Bronchial epithelial cell (primary cell): ENCODE measurements at regions not wholly inside any gene's neighbourhood (a gene's known extent, or its start where the extent isn't known, plus 50 kb on each side); places are given as distances from the start of the nearest gene placed in this dataset.
A peak's percentile ranks its signal among the peaks of the same experiment; 100 is the strongest.

Experiments used
- DNase-seq: peaks from one replicate; pipeline ENCODE4 v3.0.0-alpha.2; 2010; ENCODE audit warnings: low read depth
- FAIRE-seq: peaks from 2 replicates; lab custom pipeline; 2011; peaks lifted over from hg19 to GRCh38; lab: Jason Lieb, UNC
- H3K27me3 ChIP-seq: 2 replicates; pipeline ENCODE4 v1.5.1; 2011; ENCODE audit warnings: low read length; ENCODE audit not compliant: control insufficient read depth, insufficient read depth
- H3K36me3 ChIP-seq: 2 replicates; pipeline ENCODE4 v1.5.1; 2011; ENCODE audit warnings: low read length; ENCODE audit not compliant: control insufficient read depth, insufficient read depth
- H3K4me3 ChIP-seq: 2 replicates; pipeline ENCODE4 v1.5.1; 2011; ENCODE audit warnings: mild to moderate bottlenecking, low read depth, low read length, control low read depth
- CTCF ChIP-seq: IDR thresholded peaks from 2 replicates; pipeline ENCODE4 v1.5.1; 2011; ENCODE audit warnings: mild to moderate bottlenecking, moderate library complexity, low read length, control low read depth, inconsistent platforms; ENCODE audit not compliant: insufficient read depth, severe bottlenecking

GRCh38 chr3:63056932-63057331 lies 181.7 kb upstream of the CADPS start:
- FAIRE-seq (no peak), DNase-seq (no peak)
- no peaks in the 10 kb centered on the region for H3K27me3 ChIP-seq
- no peak for TF ChIP-seq CTCF
- no peaks in the 10 kb centered on the region for H3K36me3 ChIP-seq
- no peak overlapping the region for H3K4me3 ChIP-seq

GRCh38 chr3:63060412-63060811 lies 185.2 kb upstream of the CADPS start:
- Histone ChIP-seq H3K27me3 (no peaks in the 10 kb centered on the region), H3K4me3 (no peak overlapping the region), H3K36me3 (no peaks in the 10 kb centered on the region)
- no peak for FAIRE-seq
- DNase-seq = no peak
- no peak for TF ChIP-seq CTCF

GRCh38 chr3:63061449-63061848 lies 186.2 kb upstream of the CADPS start:
- no peak overlapping the region for H3K4me3 ChIP-seq
- TF ChIP-seq CTCF = no peak
- no peak for DNase-seq
- H3K27me3 ChIP-seq = no peaks in the 10 kb centered on the region
- FAIRE-seq = no peak
- H3K36me3 ChIP-seq = no peaks in the 10 kb centered on the region

GRCh38 chr3:63064209-63064755 lies 189.1 kb upstream of the CADPS start:
- no peak overlapping the region for H3K4me3 ChIP-seq
- peak; percentile 17 for DNase-seq
- no peaks in the 10 kb centered on the region for H3K27me3 ChIP-seq
- TF ChIP-seq CTCF = no peak
- no peaks in the 10 kb centered on the region for H3K36me3 ChIP-seq
- no peak for FAIRE-seq

- H3K4me3 ChIP-seq = no peak overlapping the region
- H3K27me3 ChIP-seq = no peaks in the 10 kb centered on the region
- TF ChIP-seq CTCF = no peak
- no peaks in the 10 kb centered on the region for H3K36me3 ChIP-seq
- DNase-seq (peak; percentile 38), FAIRE-seq (no peak)
Observed at GRCh38 chr3:63067999-63068645, 192.9 kb upstream of the CADPS start.
